ENCODE measurements at regions not wholly inside any gene's neighbourhood (a gene's known extent, or its start where the extent isn't known, plus 50 kb on each side); places are given as distances from the start of the nearest gene placed in this dataset.
A peak's percentile ranks its signal among the peaks of the same experiment; 100 is the strongest.
"Not testable (repeated sequence)": the region's sequence is repeated elsewhere in the genome, so short reads cannot be mapped to it uniquely, and the experiment has no call there.

GRCh38 chr3:26291840-26292239, 330.7 kb upstream of the LRRC3B start:
- DNase-seq: peak; percentile 30

- DNase-seq: no peak
These were observed 329.8 kb upstream of the LRRC3B start for GRCh38 chr3:26292780-26293179.

DNA sequence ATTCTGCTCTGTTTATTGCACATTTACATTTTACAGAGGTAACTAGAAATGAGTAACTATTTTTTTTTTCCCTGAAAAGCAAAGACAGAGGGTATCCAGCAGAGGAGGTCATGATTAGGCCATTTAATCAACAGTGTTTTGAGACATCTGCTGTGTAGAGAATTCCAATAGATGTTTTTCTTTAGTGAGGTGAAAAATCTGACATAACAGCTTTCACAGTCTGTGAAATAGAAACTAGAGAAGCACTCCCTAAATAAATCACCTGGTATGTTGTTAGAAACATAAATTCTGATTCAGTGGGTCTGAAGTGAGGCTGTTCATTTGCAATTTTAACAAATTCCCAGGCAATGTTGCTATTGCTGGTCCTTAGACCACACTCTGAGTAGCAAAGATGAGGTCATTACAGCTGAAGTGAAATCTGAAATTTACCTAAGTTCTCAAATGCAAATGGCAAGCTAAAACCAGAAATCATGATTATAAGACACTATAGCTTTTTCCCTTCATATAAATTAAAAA, 329.2 kb upstream of the LRRC3B start:
- no peak for DNase-seq

GRCh38 chr3:26307192-26307591, 315.4 kb upstream of the LRRC3B start:
- DNase-seq: no peak

GRCh38 chr3:26307787-26308186, 314.8 kb upstream of the LRRC3B start:
- DNase-seq: no peak

GRCh38 chr3:26308454-26308853, 314.1 kb upstream of the LRRC3B start:
- no peak for DNase-seq

DNA sequence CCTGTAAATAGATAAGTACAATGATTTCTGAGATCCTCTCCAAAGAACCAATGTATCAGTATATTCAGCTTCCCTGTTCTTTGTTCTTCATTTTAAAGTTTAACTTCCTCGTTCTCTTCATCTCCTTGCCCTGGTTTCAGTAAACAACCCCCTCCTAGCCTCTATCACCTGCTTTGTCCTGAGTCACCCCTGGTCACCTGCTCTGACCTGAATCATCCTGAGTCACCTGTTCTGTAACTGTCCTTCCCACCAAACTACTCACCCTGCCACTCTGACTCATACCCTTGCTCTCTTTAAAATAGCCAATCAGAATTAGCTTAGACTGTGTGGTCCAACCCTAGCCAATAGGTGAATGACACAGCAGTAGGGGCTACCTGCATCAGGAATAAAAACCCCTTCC, 313.0 kb upstream of the LRRC3B start:
- DNase-seq: not testable (repeated sequence)

DNA sequence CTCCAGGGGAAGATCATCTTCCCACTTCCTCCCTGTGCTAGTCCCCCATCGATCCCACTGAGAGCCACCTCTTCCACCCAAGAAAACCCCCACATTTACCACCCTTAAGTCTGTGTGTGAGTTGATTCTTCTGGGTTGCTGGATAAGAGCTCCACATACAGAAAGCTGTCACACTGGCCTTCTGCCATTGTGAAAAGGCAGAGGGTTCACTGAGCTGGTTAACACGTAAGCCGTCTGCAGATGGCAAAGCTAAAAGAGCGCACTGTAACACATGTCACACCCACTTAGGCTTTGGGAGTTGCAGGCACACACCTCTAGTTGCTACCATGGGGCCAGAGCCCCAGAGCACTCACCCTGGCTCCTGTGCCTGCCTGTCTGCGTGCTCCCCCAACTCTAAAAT, 309.8 kb upstream of the LRRC3B start:
- no peak for DNase-seq

GRCh38 chr3:26316472-26316871, 306.1 kb upstream of the LRRC3B start:
- no peak for DNase-seq

DNA sequence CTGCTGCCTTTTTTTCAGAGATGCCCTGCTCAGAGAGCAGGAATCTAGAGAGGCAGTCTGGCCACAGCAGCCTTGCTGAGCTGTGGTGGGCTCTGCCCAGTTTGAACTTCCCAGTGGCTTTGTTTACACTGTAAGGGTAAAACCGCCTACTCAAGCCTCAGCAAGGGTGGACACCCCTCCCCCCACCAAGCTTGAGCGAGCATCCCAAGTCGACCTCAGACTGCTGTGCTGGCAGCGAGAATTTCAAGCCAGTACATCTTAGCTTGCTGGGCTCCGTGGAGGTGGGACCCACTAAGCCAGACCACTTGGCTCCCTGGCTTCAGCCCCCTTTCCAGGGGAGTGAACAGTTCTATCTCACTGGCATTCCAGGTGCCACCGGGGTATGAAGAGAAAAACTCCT, 298.8 kb upstream of the LRRC3B start:
- not testable (repeated sequence) for DNase-seq

DNA sequence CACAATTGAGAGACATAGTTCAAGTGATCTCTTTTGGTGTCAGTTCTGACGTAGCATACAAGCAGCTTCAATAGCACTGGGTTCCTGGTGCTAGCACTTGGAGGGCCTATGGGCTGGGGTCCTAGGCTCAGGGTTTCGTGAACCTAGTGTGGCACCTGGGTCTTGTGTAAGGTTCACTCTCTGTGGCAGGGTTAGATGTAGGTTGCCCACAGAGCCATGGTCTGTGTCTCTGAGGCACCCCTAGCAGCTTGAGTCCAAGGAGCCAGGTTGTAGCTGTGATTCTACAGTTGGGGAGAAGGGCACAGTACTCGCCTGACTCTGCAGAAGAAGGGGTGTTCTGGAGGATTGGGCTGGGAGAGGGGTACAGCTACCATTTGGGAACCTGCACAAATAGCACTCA, 282.6 kb upstream of the LRRC3B start:
- no peak for DNase-seq

GRCh38 chr3:26343647-26344046, 278.9 kb upstream of the LRRC3B start:
- DNase-seq: no peak

- no peak for DNase-seq
These were observed 277.0 kb upstream of the LRRC3B start for GRCh38 chr3:26345613-26346012.

GRCh38 chr3:26346497-26346896, 276.1 kb upstream of the LRRC3B start:
- DNase-seq: no peak

GRCh38 chr3:26347150-26347549, 275.4 kb upstream of the LRRC3B start:
- no peak for DNase-seq

DNA sequence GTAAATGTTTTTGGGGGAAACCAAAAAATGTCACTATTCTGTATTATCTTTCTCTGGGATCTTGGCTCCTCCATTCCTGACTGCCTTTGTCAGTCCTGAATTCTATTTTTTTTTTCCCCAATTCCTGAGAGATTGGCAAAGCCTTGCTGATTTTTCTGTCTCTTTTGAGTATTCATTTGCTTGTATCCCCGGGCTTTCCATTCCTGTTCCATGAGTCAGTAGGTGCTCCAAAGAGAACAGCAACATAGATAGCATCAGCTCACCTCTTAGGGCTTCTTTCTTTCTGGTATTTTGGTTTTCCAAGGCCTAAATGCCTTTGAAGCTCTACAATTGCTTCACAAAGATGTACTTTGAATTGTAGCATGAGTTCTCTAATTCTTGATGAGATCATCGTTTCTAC, 271.7 kb upstream of the LRRC3B start:
- no peak for DNase-seq

DNA sequence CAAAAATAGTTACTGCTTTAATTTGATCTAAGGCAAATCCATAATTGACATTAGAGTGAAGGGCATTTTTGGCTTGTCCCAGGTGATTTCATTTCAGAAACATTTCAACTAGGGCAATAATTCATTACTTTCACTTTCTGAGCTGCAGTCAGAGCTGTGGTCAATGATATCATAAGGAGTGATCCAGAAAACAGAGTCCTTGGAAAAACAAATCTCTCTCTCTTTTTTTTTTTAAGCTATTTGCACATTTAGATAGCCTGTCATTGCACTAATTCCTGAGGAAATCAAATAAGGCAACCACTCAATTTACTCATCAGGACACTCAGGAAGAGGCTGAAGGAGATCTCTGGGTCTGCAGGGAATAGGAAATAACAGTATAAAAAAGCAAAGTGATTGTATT, 269.5 kb upstream of the LRRC3B start:
- DNase-seq: no peak

DNA sequence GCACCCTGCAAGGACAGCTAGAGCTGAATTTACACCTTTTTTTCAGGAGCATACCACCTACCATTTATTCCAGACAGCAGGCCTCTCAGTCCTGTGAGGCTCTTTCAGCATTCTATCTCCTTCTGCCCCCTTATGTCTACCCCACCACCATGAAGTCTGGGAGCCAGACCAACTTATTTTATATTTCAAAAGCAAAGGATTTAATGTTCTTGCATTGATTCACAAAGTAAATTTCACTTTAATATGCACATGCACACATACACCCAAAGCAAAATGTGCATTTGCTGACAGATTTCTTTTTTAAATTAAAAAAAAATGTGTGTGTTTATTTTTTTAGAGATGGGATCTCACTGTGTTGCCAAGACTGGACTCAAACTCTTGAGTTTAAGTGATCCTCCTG, 264.2 kb upstream of the LRRC3B start:
- DNase-seq: no peak

GRCh38 chr3:26365706-26366105, 256.9 kb upstream of the LRRC3B start:
- no peak for DNase-seq

DNA sequence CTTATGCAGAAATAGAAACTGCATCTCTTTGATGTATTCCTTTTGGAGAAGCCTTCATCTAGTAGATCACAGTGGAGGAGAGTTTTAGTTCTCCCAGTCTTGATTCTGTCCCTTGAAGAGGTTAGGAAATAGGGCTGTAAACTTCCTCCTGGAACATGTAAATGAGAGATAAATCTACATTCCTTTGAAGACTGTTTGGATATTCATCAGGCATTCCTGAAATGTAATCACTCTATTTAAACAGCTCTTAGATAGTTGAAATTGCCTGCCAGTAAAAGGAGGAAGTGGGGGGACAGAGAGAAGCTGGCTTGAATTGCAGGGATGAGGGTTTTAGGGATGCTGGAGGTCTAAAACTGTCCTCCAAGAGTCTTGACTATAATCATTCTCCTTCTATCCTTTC, 254.3 kb upstream of the LRRC3B start:
- no peak for DNase-seq

DNA sequence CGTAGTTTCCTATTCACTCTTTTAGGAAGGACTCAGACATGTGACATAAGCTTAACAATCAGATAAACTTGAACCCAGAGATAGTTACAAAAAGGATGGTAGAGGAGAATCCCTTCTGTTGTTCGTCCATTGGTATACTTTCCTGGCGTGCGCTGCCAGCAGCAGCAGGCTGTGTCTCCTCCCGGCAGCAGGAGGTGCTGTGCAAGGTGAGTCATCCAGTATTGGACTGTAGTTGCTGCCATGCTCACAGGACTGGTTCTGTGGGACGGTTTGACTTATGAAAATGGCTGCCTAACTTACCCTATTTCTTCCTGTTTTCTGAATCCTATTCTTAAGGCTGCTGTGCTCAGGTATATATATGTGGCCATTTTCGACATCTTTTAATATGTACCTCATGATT, 253.4 kb upstream of the LRRC3B start:
- no peak for DNase-seq

DNA sequence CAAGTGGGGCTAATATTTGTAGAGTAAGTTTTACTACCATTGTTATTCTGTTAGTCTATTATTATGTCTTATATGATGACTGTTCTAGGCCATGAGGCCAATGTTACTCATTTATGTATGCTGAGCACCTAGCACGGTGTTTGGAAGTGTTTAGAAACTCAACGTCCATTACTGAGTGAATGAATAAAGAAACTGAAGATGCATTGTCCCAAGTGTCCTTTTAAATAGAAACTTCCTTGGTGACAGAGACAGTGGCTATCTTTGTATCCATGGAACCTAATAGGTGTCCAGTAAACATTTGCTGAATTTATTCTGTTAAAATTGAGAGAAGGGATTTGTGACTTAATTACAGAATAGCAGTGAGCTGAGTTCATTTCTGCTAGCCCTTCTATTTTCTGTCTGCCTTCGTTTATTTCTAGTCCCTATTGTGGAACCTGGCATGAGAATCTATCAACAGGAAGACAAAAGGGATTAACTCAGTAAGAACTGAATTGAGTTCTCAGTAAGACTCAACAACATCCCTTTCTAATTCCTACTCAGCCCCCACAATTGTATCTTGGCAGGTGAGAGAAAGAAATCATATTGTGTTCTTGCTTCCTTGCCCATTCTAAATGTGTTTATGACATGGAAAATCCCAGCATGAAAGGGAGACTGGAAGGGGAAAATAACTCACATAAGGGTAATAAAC, 246.6 kb upstream of the LRRC3B start:
- DNase-seq: no peak

GRCh38 chr3:26381411-26381810, 241.2 kb upstream of the LRRC3B start:
- DNase-seq: no peak

- no peak for DNase-seq
These were observed 215.9 kb upstream of the LRRC3B start for GRCh38 chr3:26406636-26407035.

- no peak for DNase-seq
These were observed 204.0 kb upstream of the LRRC3B start for GRCh38 chr3:26418553-26418952.
